H9 (cell line): ENCODE measurements at regions not wholly inside any gene's neighbourhood (a gene's known extent, or its start where the extent isn't known, plus 50 kb on each side); places are given as distances from the start of the nearest gene placed in this dataset.

Source experiments
- DNase-seq: peaks from one replicate; pipeline ENCODE4 v3.0.0-alpha.2; 2017
- H2AFZ ChIP-seq: one replicate; pipeline ENCODE4 v1.6.1; 2013; ENCODE audit warnings: mild to moderate bottlenecking, low read length, control low read depth, moderate library complexity
- H2AK5ac ChIP-seq: 2 replicates; pipeline ENCODE4 v1.6.1; 2013; ENCODE audit warnings: low read length, control low read depth, mixed read lengths; ENCODE audit not compliant: insufficient read length
- H2BK120ac ChIP-seq: one replicate; pipeline ENCODE4 v1.6.1; 2013; ENCODE audit warnings: low read depth, mild to moderate bottlenecking, low read length, control low read depth, inconsistent platforms; ENCODE audit not compliant: poor library complexity, severe bottlenecking
- H2BK12ac ChIP-seq: 2 replicates; pipeline ENCODE4 v1.6.1; 2013; ENCODE audit warnings: low read length, control low read depth, mixed read lengths, low read depth; ENCODE audit not compliant: insufficient read length
- H2BK15ac ChIP-seq: 2 replicates; pipeline ENCODE4 v1.6.1; 2013; ENCODE audit warnings: low read depth, low read length, control low read depth
- H2BK20ac ChIP-seq: one replicate; pipeline ENCODE4 v1.6.1; 2013; ENCODE audit warnings: low read depth, mild to moderate bottlenecking, low read length, control low read depth, inconsistent platforms; ENCODE audit not compliant: poor library complexity, severe bottlenecking
- H2BK5ac ChIP-seq: 2 replicates; pipeline ENCODE4 v1.6.1; 2013; ENCODE audit warnings: low read length, control low read depth, mixed read lengths; ENCODE audit not compliant: insufficient read length
- H3K14ac ChIP-seq: 2 replicates; pipeline ENCODE4 v1.6.1; 2013; ENCODE audit warnings: low read length, control low read depth; ENCODE audit not compliant: insufficient read depth
- H3K18ac ChIP-seq: 2 replicates; pipeline ENCODE4 v1.6.1; 2013; ENCODE audit warnings: low read depth, mild to moderate bottlenecking, mixed read lengths, low read length, control low read depth; ENCODE audit not compliant: insufficient read length
- H3K23ac ChIP-seq: 2 replicates; pipeline ENCODE4 v1.6.1; 2013; ENCODE audit warnings: low read length, control low read depth, mixed read lengths, low read depth; ENCODE audit not compliant: insufficient read length
- H3K23me2 ChIP-seq: 2 replicates; pipeline ENCODE4 v1.6.1; 2013; ENCODE audit warnings: low read depth, mild to moderate bottlenecking, mixed read lengths, low read length, control low read depth; ENCODE audit not compliant: insufficient read length, poor library complexity, severe bottlenecking
- H3K27ac ChIP-seq: 2 replicates; pipeline ENCODE4 v1.5.1; 2013; ENCODE audit warnings: low read length, control low read depth, mixed read lengths, low read depth; ENCODE audit not compliant: insufficient read length
- H3K27me3 ChIP-seq: 2 replicates; pipeline ENCODE4 v1.6.1; 2013; ENCODE audit warnings: low read length, control low read depth, inconsistent platforms; ENCODE audit not compliant: insufficient read depth
- H3K4ac ChIP-seq: 2 replicates; pipeline ENCODE4 v1.6.1; 2013; ENCODE audit warnings: low read depth, mild to moderate bottlenecking, control low read depth, inconsistent platforms, low read length, moderate library complexity
- H3K4me1 ChIP-seq: 2 replicates; pipeline ENCODE4 v1.6.1; 2013; ENCODE audit warnings: low read length, control low read depth, inconsistent platforms; ENCODE audit not compliant: insufficient read depth
- H3K4me2 ChIP-seq: 2 replicates; pipeline ENCODE4 v1.6.1; 2013; ENCODE audit warnings: low read length, control low read depth, mixed read lengths; ENCODE audit not compliant: insufficient read length, insufficient read depth
- H3K56ac ChIP-seq: 2 replicates; pipeline ENCODE4 v1.6.1; 2013; ENCODE audit warnings: low read depth, mild to moderate bottlenecking, mixed read lengths, low read length, control low read depth; ENCODE audit not compliant: insufficient read length
- H3K79me1 ChIP-seq: 2 replicates; pipeline ENCODE4 v1.6.1; 2013; ENCODE audit warnings: low read depth, mild to moderate bottlenecking, moderate library complexity, low read length, control low read depth, inconsistent platforms; ENCODE audit not compliant: insufficient read depth, poor library complexity, severe bottlenecking
- H3K79me2 ChIP-seq: 2 replicates; pipeline ENCODE4 v1.6.1; 2013; ENCODE audit warnings: low read length, control low read depth, inconsistent platforms; ENCODE audit not compliant: insufficient read depth
- H3K9ac ChIP-seq: 2 replicates; pipeline ENCODE4 v1.6.1; 2013; ENCODE audit warnings: low read length, control low read depth, mixed read lengths; ENCODE audit not compliant: insufficient read length; ENCODE audit errors: extremely low read depth
- H3K9me3 ChIP-seq: one replicate; pipeline ENCODE4 v1.6.1; 2013; ENCODE audit warnings: low read depth, low read length, inconsistent platforms; ENCODE audit not compliant: control insufficient read depth
- H3T11ph ChIP-seq: one replicate; pipeline ENCODE4 v1.6.1; 2013; ENCODE audit warnings: mild to moderate bottlenecking, low read length, control low read depth, inconsistent platforms
- H4K20me1 ChIP-seq: one replicate; pipeline ENCODE4 v1.6.1; 2013; ENCODE audit not compliant: control insufficient read depth, insufficient read length, insufficient read depth
- H4K5ac ChIP-seq: 2 replicates; pipeline ENCODE4 v1.6.1; 2013; ENCODE audit warnings: low read depth, mild to moderate bottlenecking, mixed read lengths, low read length, control low read depth; ENCODE audit not compliant: insufficient read length
- H4K8ac ChIP-seq: replicated peaks from 2 replicates; pipeline ENCODE4 v1.6.1; 2013; ENCODE audit warnings: low read length, control low read depth, mixed read lengths, low read depth; ENCODE audit not compliant: insufficient read length
- H4K91ac ChIP-seq: 2 replicates; pipeline ENCODE4 v1.6.1; 2013; ENCODE audit warnings: low read depth, mild to moderate bottlenecking, moderate library complexity, mixed read lengths, low read length, control low read depth; ENCODE audit not compliant: insufficient read length
- H3K27ac Mint-ChIP-seq, 3 experiments: 2 replicates in 2 of 3; 3 replicates in 1 of 3; pipeline ENCODE4 v1.8.0; 2020 to 2021; ENCODE audit warnings: mixed read lengths in 3 of 3, mild to moderate bottlenecking in 1 of 3, moderate library complexity in 1 of 3
- H3K27me3 Mint-ChIP-seq: 2 replicates; pipeline ENCODE4 v1.8.0; 2021; ENCODE audit warnings: low read depth, mild to moderate bottlenecking, moderate library complexity, mixed read lengths
- H3K36me3 Mint-ChIP-seq, 3 experiments: 2 replicates in 2 of 3; 3 replicates in 1 of 3; pipeline ENCODE4 v1.8.0; 2020 to 2021; ENCODE audit warnings: low read depth in 3 of 3, mixed read lengths in 3 of 3; ENCODE audit not compliant: insufficient read depth in 1 of 3
- H3K4me1 Mint-ChIP-seq, 2 experiments: 2 replicates each; pipeline ENCODE4 v1.8.0; 2020; ENCODE audit warnings: mixed read lengths in 2 of 2
- H3K4me3 Mint-ChIP-seq, 2 experiments: 2 replicates in 1 of 2; 3 replicates in 1 of 2; pipeline ENCODE4 v1.8.0; 2020 to 2021; ENCODE audit warnings: mild to moderate bottlenecking in 2 of 2, mixed read lengths in 2 of 2, moderate library complexity in 1 of 2
- H3K9me3 Mint-ChIP-seq, 2 experiments: 2 replicates in 1 of 2; 3 replicates in 1 of 2; pipeline ENCODE4 v1.8.0; 2020; ENCODE audit warnings: mild to moderate bottlenecking in 2 of 2, mixed read lengths in 2 of 2, moderate library complexity in 1 of 2
- CTCF ChIP-seq: fragments of 200-600 bp; sonication (generic); conservative IDR thresholded peaks from 3 replicates; pipeline ENCODE4 v1.8.0; 2021; ENCODE audit warnings: antibody characterized with exemption, mild to moderate bottlenecking
- WGBS: extraction: QIAGEN DNeasy Blood & Tissue Kit; methylation state at CpG from one replicate; pipeline ENCODE4 v1.1.7; 2013; ENCODE audit warnings: missing lambda C conversion rate, low lambda C conversion rate, mixed read lengths; ENCODE audit not compliant: insufficient read length; ENCODE audit errors: extremely low coverage; 5-methylcytosine and 5-hydroxymethylcytosine counted together

GRCh38 chr1:81484284-81484683 lies 316.4 kb upstream of the ADGRL2 start:
- Histone ChIP-seq H3K23ac (no peak overlapping the region), H3T11ph (no peak overlapping the region), H4K20me1 (no peaks in the 10 kb centered on the region), H2BK120ac (no peak overlapping the region), H2BK12ac (no peak overlapping the region), H2BK20ac (no peak overlapping the region), H3K9ac (no peak overlapping the region), H3K27ac (no peak overlapping the region), H3K4ac (no peak overlapping the region), H3K14ac (no peak overlapping the region), H2AK5ac (no peak overlapping the region), H3K4me1 (no peaks in the 10 kb centered on the region), H4K5ac (no peak overlapping the region), H2BK15ac (no peak overlapping the region), H2BK5ac (no peak overlapping the region), H3K56ac (no peak overlapping the region), H3K4me2 (no peak overlapping the region), H3K18ac (peak overlapping the region; percentile 75), H4K8ac (no peak overlapping the region), H3K23me2 (no peaks in the 10 kb centered on the region), H3K27me3 (no peaks in the 10 kb centered on the region), H3K79me1 (no peaks in the 10 kb centered on the region), H3K9me3 (no peaks in the 10 kb centered on the region), H3K79me2 (no peaks in the 10 kb centered on the region), H2AFZ (no peak overlapping the region), H4K91ac (no peak overlapping the region)
- no peak for TF ChIP-seq CTCF
- peaks cover under 1 to 18% (median 7%) of the 10 kb centered on the region in 3 experiments; a peak in 6 of 7 replicates for H3K36me3 Mint-ChIP-seq
- DNase-seq = no peak
- no peaks in the 10 kb centered on the region for H3K4me1 Mint-ChIP-seq
- H3K27me3 Mint-ChIP-seq = no peaks in the 10 kb centered on the region
- peaks cover 8 to 16% of the 10 kb centered on the region in 2 experiments for H3K9me3 Mint-ChIP-seq
- WGBS = no CpG with 5 or more reads among the region's 2 CpGs
- H3K4me3 Mint-ChIP-seq = no peak overlapping the region
- no peak overlapping the region for H3K27ac Mint-ChIP-seq
